Astrocyte (in vitro differentiated cells and primary cell): ENCODE measurements at regions not wholly inside any gene's neighbourhood (a gene's known extent, or its start where the extent isn't known, plus 50 kb on each side); places are given as distances from the start of the nearest gene placed in this dataset.

Experiments used
- DNase-seq: peaks from one replicate; pipeline ENCODE4 v3.0.0-alpha.2; 2010; ENCODE audit warnings: low read depth
- FAIRE-seq: peaks from 2 replicates; lab custom pipeline; 2011; peaks lifted over from hg19 to GRCh38; lab: Jason Lieb, UNC
- H2AFZ ChIP-seq: 2 replicates; pipeline ENCODE4 v1.6.0; 2012; ENCODE audit warnings: low read depth, low read length, inconsistent platforms
- H3K27ac ChIP-seq: 2 replicates; pipeline ENCODE4 v1.5.1; 2011; ENCODE audit warnings: low read depth, low read length, inconsistent platforms
- H3K27me3 ChIP-seq: 2 replicates; pipeline ENCODE4 v1.6.0; 2011; ENCODE audit warnings: low read length, inconsistent platforms; ENCODE audit not compliant: insufficient read depth
- H3K36me3 ChIP-seq: 2 replicates; pipeline ENCODE4 v1.5.1; 2011; ENCODE audit warnings: low read length, inconsistent platforms; ENCODE audit not compliant: insufficient read depth
- H3K4me1 ChIP-seq: 2 replicates; pipeline ENCODE4 v1.5.1; 2011; ENCODE audit warnings: low read length, inconsistent platforms; ENCODE audit not compliant: insufficient read depth
- H3K4me2 ChIP-seq: 2 replicates; pipeline ENCODE4 v1.6.0; 2012; ENCODE audit warnings: low read length, inconsistent platforms
- H3K4me3 ChIP-seq: 2 replicates; pipeline ENCODE4 v1.5.1; 2011; ENCODE audit warnings: low read depth, mild to moderate bottlenecking, low read length, inconsistent platforms; ENCODE audit not compliant: insufficient read depth
- H3K79me2 ChIP-seq: 2 replicates; pipeline ENCODE4 v1.6.0; 2012; ENCODE audit warnings: mild to moderate bottlenecking, low read length, inconsistent platforms; ENCODE audit not compliant: insufficient read depth
- H3K9ac ChIP-seq: 2 replicates; pipeline ENCODE4 v1.6.0; 2012; ENCODE audit warnings: mild to moderate bottlenecking, low read length, inconsistent platforms
- H3K9me3 ChIP-seq: 2 replicates; pipeline ENCODE4 v1.5.1; 2012; ENCODE audit warnings: low read depth, mild to moderate bottlenecking, low read length, inconsistent platforms; ENCODE audit not compliant: insufficient read depth
- H4K20me1 ChIP-seq: 2 replicates; pipeline ENCODE4 v1.6.0; 2012; ENCODE audit warnings: low read length, inconsistent platforms; ENCODE audit not compliant: insufficient read depth
- H3K27ac Mint-ChIP-seq: one replicate; pipeline ENCODE4 v1.8.0; 2021; ENCODE audit warnings: mild to moderate bottlenecking, mixed read lengths; ENCODE audit not compliant: unreplicated experiment
- H3K27me3 Mint-ChIP-seq: one replicate; pipeline ENCODE4 v1.8.0; 2021; ENCODE audit warnings: low read depth, mixed read lengths; ENCODE audit not compliant: unreplicated experiment
- H3K36me3 Mint-ChIP-seq: one replicate; pipeline ENCODE4 v1.8.0; 2021; ENCODE audit warnings: low read depth, mixed read lengths; ENCODE audit not compliant: unreplicated experiment
- H3K4me1 Mint-ChIP-seq: one replicate; pipeline ENCODE4 v1.8.0; 2021; ENCODE audit warnings: low read depth, mixed read lengths; ENCODE audit not compliant: unreplicated experiment
- H3K4me3 Mint-ChIP-seq: one replicate; pipeline ENCODE4 v1.8.0; 2021; ENCODE audit warnings: mild to moderate bottlenecking, moderate library complexity, mixed read lengths; ENCODE audit not compliant: unreplicated experiment
- H3K9me3 Mint-ChIP-seq: one replicate; pipeline ENCODE4 v1.8.0; 2021; ENCODE audit warnings: mild to moderate bottlenecking, mixed read lengths; ENCODE audit not compliant: unreplicated experiment
- EZH2 ChIP-seq: IDR thresholded peaks from 2 replicates; pipeline ENCODE4 v1.6.1; 2012; ENCODE audit warnings: mild to moderate bottlenecking, low read length, inconsistent platforms; ENCODE audit not compliant: insufficient read depth
- TF ChIP-seq, protein P1 (sequence below): IDR thresholded peaks from 2 replicates; pipeline ENCODE4 v1.5.1; 2011; ENCODE audit warnings: low read depth, mild to moderate bottlenecking, inconsistent platforms, low read length, moderate library complexity; ENCODE audit not compliant: insufficient read depth

DNA sequence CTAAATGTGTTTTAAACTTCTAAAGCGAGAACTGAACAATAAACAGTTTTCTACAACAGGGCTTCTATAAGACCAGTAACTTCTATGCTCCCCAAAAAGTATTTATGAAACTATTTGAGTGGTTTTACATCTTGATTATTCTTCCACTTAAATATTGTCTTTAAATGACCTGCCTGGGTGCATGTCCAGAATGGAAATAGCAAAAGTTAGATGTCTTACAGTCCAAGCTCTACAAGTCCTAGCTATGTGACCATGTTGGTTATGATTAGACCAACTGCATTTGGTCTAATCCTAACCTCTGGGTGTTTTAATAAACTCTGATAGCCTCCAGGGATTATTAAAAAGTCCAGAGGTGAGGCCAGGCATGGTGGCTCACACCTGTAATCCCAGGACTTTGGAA is 79.0 kb upstream of the ATXN3L start:
- Histone ChIP-seq H4K20me1 (no peaks in the 10 kb centered on the region), H3K9ac (peak overlapping the region; percentile 79), H3K4me1 (peaks cover 23% of the 10 kb centered on the region), H3K9me3 (no peaks in the 10 kb centered on the region), H3K4me2 (peak overlapping the region; percentile 23), H3K4me3 (no peak overlapping the region), H3K79me2 (no peaks in the 10 kb centered on the region), H3K27ac (peak overlapping the region; percentile 96), H3K27me3 (no peaks in the 10 kb centered on the region), H3K36me3 (no peaks in the 10 kb centered on the region), H2AFZ (no peak overlapping the region)
- FAIRE-seq (no peak), DNase-seq (no peak)
- Mint-ChIP-seq H3K9me3 (no peaks in the 10 kb centered on the region), H3K27me3 (no peaks in the 10 kb centered on the region), H3K4me1 (peaks cover 26% of the 10 kb centered on the region), H3K27ac (peak overlapping the region; percentile 93), H3K4me3 (no peak overlapping the region), H3K36me3 (no peaks in the 10 kb centered on the region)
- TF ChIP-seq, protein P1, sequence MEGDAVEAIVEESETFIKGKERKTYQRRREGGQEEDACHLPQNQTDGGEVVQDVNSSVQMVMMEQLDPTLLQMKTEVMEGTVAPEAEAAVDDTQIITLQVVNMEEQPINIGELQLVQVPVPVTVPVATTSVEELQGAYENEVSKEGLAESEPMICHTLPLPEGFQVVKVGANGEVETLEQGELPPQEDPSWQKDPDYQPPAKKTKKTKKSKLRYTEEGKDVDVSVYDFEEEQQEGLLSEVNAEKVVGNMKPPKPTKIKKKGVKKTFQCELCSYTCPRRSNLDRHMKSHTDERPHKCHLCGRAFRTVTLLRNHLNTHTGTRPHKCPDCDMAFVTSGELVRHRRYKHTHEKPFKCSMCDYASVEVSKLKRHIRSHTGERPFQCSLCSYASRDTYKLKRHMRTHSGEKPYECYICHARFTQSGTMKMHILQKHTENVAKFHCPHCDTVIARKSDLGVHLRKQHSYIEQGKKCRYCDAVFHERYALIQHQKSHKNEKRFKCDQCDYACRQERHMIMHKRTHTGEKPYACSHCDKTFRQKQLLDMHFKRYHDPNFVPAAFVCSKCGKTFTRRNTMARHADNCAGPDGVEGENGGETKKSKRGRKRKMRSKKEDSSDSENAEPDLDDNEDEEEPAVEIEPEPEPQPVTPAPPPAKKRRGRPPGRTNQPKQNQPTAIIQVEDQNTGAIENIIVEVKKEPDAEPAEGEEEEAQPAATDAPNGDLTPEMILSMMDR, result no peak
- TF ChIP-seq EZH2, result no peak

DNA sequence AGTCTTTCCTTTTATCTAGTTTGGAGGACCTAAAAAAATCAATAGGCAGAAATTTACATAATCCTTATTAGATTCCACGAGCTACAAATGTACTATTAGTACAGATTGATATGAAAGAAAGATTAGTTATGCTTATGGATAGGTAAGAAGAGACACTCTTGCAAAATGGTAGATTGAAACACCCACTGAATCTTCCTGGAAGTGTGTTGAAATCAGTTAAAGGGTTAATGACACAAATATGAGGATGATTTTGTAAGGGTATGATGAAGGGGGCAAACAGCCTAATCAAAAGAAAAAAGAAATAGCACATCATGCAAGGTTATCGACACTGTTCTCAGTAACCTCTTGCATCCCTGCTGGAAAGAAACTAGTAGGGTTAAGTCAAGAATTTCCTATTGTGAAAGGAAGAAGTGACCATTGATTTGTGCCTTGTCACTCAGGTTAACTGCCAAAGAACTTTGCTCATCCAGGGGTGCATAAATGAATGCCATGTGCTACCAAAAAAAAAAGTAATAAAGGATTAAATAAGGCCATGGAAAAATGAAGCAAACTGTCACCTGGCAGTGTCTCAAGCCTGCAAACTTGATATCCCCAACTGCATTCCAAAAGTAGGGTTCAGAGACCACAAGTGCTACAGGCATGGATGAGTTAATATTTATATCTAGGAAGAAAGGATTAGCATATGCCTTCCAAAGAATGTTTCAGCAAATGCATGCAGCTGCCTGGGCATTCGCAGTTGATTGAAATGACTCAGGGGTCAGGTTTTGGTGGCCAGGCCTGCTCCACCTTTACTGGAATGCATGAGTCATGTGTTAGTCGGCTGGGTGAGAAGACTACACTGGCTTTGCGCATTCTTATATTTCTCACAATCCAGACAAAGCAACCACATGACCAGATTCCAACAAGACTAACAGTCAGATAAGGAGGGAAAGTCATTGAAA is 78.3 kb upstream of the ATXN3L start:
- peak overlapping the region; percentile 32 for H3K4me2 ChIP-seq
- Mint-ChIP-seq H3K4me3 (no peak overlapping the region), H3K27ac (peak overlapping the region; percentile 93), H3K36me3 (no peaks in the 10 kb centered on the region), H3K4me1 (peaks cover 31% of the 10 kb centered on the region), H3K9me3 (no peaks in the 10 kb centered on the region), H3K27me3 (no peaks in the 10 kb centered on the region)
- DNase-seq (peak; percentile 100), FAIRE-seq (peak; percentile 100)
- H3K9me3 ChIP-seq, result no peaks in the 10 kb centered on the region
- no peak overlapping the region for H3K4me3 ChIP-seq
- peak overlapping the region; percentile 79 for H3K9ac ChIP-seq
- H3K27ac ChIP-seq, result peak overlapping the region; percentile 96
- H3K36me3 ChIP-seq, result no peaks in the 10 kb centered on the region
- no peaks in the 10 kb centered on the region for H3K79me2 ChIP-seq
- no peak overlapping the region for H2AFZ ChIP-seq
- H3K27me3 ChIP-seq, result no peaks in the 10 kb centered on the region
- H3K4me1 ChIP-seq, result peaks cover 23% of the 10 kb centered on the region
- H4K20me1 ChIP-seq, result no peaks in the 10 kb centered on the region
- TF ChIP-seq, protein P1, result no peak
- TF ChIP-seq EZH2, result no peak

- peak overlapping the region; percentile 86 for H3K27ac ChIP-seq
Observed at GRCh38 chrX:13396924-13397323, 77.1 kb upstream of the ATXN3L start.

More at GRCh38 chrX:13396924-13397323, 77.1 kb upstream of the ATXN3L start:
- Histone ChIP-seq H3K9me3 (no peaks in the 10 kb centered on the region), H3K9ac (peak overlapping the region; percentile 64), H3K36me3 (no peaks in the 10 kb centered on the region), H2AFZ (no peak overlapping the region), H3K27me3 (no peaks in the 10 kb centered on the region), H4K20me1 (no peaks in the 10 kb centered on the region), H3K4me1 (peaks cover 23% of the 10 kb centered on the region), H3K4me2 (no peak overlapping the region), H3K79me2 (no peaks in the 10 kb centered on the region), H3K4me3 (no peak overlapping the region)
- Mint-ChIP-seq H3K27ac (peak overlapping the region; percentile 96), H3K36me3 (no peaks in the 10 kb centered on the region), H3K4me3 (no peak overlapping the region), H3K27me3 (no peaks in the 10 kb centered on the region), H3K4me1 (peaks cover 31% of the 10 kb centered on the region), H3K9me3 (no peaks in the 10 kb centered on the region)
- DNase-seq (peak; percentile 68), FAIRE-seq (peak; percentile 99)
- TF ChIP-seq, protein P1, result no peak
- TF ChIP-seq EZH2, result no peak
